Uterus (tissue), 2 donors: ENCODE measurements at regions not wholly inside any gene's neighbourhood (a gene's known extent, or its start where the extent isn't known, plus 50 kb on each side); places are given as distances from the start of the nearest gene placed in this dataset.

Source experiments
- CTCF ChIP-seq, 4 experiments: fragments of 200-600 bp in 2 of 4; fragments of 450-650 bp in 2 of 4; sonication (generic) in 2 of 4; IDR thresholded peaks; one replicate each; pipeline ENCODE4 v1.5.1; 2016 to 2019; ENCODE audit warnings: antibody characterized with exemption in 4 of 4, mild to moderate bottlenecking in 2 of 4, moderate library complexity in 1 of 4
- POLR2A ChIP-seq, 2 donors: fragments of 450-650 bp; IDR thresholded peaks; one replicate each; pipeline ENCODE4 v1.6.1; 2016; ENCODE audit warnings: antibody characterized with exemption in 2 of 2, mild to moderate bottlenecking in 1 of 2, moderate library complexity in 1 of 2

GRCh38 chr12:47361389-47362021, 281.7 kb upstream of the AMIGO2 start:
- TF ChIP-seq CTCF (IDR thresholded peaks at IDR 0.05) (no peak), POLR2A (IDR thresholded peaks at IDR 0.05) (no peak)
